GM23248 (cell line): ENCODE measurements at regions not wholly inside any gene's neighbourhood (a gene's known extent, or its start where the extent isn't known, plus 50 kb on each side); places are given as distances from the start of the nearest gene placed in this dataset.

Experiments used
- EZH2 ChIP-seq: fragments of 200-600 bp; sonication (generic); IDR thresholded peaks from 2 replicates; pipeline ENCODE4 v1.6.1; 2018; ENCODE audit warnings: antibody characterized with exemption, mild to moderate bottlenecking; ENCODE audit not compliant: insufficient read depth, poor library complexity, severe bottlenecking
- EZH2phosphoT487 ChIP-seq: fragments of 200-600 bp; sonication (generic); IDR thresholded peaks from 2 replicates; pipeline ENCODE4 v1.6.1; 2018; ENCODE audit warnings: antibody characterized with exemption, moderate library complexity, mild to moderate bottlenecking, low read depth; ENCODE audit not compliant: insufficient read depth

DNA sequence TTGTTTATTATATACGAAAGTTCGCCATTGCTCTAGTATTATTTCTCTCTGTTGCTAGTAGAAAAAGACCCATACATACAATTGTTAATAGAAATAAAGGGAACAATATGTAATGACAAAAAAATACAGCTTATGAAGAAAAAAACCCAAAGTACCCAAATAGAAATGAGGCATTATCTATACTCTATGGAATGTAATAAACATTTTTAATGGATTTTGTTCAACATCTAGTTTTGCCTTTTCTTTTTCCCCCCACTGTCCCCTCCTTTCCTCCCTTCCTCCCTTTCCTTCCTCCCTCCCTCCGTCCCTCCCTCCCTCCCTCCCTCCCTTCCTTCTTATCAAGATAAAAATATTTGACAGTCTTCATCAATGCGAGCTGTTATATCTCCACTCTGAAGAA is 81.5 kb upstream of the NEK7 start:
- TF ChIP-seq EZH2 (no peak), EZH2phosphoT487 (no peak)
